NK-92 treated with Interleukin-12 subunit alpha and Interleukin-12 subunit beta, amount 100 ng/mL, for 24 hours (cell line): ENCODE measurements at regions not wholly inside any gene's neighbourhood (a gene's known extent, or its start where the extent isn't known, plus 50 kb on each side); places are given as distances from the start of the nearest gene placed in this dataset.

Experiments
- DNase-seq: peaks from one replicate; lab custom pipeline; 2025; lab: John Stamatoyannopoulos, UW

GRCh38 chr19:31160336-31160926 lies 188.8 kb downstream of the TSHZ3 start:
- DNase-seq = no peak

DNA sequence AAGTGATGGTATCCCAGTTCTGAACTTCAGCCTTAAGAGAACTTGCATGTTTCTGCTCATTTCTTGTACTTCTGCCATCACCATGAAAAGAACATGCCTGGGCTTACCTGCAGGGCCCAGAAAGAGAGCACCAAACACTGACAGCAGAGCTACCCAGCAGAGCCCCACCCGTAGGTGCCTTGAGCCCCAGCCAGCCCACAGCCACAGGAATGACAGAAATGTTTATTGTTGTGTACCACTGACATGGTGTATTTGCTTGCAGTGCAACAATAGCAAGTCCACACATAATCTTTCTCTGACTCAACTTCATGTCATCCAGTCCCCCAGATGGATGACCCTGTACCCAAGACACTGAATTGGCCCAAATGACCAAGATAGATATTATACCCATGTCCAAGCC lies 195.2 kb downstream of the TSHZ3 start:
- no peak for DNase-seq

GRCh38 chr19:31152906-31153305 lies 196.3 kb downstream of the TSHZ3 start:
- no peak for DNase-seq

- no peak for DNase-seq
Observed at GRCh38 chr19:31149441-31149941, 199.7 kb downstream of the TSHZ3 start.

GRCh38 chr19:31148671-31149070 lies 200.6 kb downstream of the TSHZ3 start:
- DNase-seq = no peak

DNA sequence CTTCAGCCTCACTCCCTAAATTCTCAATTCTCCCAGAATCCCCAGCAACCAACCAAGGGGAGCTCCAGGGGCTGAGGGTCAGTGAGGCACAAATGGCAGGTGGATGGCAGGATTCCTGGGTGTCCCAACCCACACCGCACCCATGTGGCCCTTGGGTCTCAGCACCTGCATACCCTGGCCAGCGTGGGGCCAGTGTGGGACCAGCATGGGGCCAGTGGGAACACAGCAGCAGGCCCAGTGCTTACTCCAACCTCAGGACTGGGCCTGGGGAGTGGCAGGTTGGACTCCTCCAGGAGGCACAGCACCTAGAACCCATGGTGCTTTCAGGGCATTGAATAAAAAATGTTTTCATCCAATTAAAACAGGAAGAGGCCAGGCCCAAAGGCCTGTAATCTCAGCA lies 202.0 kb downstream of the TSHZ3 start:
- no peak for DNase-seq

- DNase-seq = no peak
Observed at GRCh38 chr19:31146546-31147183, 202.6 kb downstream of the TSHZ3 start.

GRCh38 chr19:31146015-31146414 lies 203.2 kb downstream of the TSHZ3 start:
- DNase-seq = no peak

DNA sequence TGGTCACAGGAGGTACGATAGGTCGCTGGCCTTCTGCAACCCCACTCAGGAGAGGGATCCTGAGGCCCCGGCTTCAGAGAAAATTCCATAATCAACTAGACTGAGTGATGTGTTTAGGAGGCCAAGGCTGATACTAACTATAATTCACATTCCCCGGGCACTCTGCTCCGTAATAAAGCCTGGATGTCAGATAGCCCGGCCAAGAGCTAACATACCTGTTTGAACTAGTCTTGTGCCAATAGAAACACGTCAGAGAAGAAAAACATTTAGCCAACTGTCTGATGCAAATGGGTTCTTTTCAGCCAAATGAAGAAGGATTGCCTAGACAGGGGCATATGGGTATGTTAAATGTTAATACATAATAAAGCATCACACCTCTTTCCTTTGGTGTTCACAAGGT lies 204.2 kb downstream of the TSHZ3 start:
- DNase-seq = no peak

- DNase-seq = no peak
Observed at GRCh38 chr19:31144075-31144870, 205.0 kb downstream of the TSHZ3 start.

DNA sequence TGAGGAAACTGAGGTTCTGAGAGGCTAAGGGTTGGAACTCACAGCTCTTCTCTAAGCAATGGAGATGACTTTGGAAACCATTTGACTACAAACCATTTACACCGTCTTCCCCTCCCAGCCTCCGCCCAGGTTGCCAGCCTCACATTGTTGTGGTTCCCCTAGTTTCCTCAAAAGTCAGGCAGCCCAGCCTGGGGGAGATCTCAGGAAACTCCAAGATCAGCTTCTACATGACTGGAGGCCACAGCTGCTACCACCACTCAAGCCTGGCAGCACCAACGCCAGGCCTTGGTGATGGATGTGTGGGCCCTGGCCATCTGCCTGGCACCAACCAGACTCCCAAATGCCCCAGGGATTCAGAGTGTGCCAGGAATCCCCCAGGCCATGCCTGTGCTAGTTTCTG lies 207.9 kb downstream of the TSHZ3 start:
- DNase-seq = no peak

GRCh38 chr19:31140717-31141116 lies 208.5 kb downstream of the TSHZ3 start:
- no peak for DNase-seq

DNA sequence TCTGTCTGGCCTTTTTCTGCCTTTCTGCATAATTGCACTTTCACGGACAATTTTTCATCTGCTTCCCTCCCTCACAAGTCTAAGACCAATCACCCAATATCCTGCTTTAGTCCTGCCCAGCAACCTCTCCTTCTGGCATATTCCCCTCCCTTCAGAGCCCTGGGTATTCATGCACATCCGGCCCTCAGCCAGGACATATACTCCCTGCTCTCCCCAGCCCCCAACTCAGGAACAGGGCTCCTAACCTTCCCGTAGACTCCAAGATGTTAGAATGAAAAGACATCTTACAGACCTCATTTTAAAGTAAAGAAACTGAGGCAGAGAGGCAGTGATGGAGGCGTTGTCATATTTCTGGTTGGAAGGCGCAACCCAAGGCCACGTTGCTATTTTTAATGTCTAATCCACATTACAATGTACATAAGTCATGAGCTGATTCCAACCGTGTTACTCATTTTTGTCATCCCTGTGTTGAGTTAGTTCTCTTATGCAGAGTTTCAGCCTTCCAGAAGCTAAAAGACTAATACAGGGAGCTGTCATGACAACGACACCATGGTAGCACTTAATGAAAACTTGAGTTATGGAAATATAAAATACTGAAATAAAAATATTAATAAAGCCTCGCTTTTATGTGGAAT lies 209.2 kb downstream of the TSHZ3 start:
- no peak for DNase-seq

GRCh38 chr19:31138077-31138476 lies 211.2 kb downstream of the TSHZ3 start:
- no peak for DNase-seq

DNA sequence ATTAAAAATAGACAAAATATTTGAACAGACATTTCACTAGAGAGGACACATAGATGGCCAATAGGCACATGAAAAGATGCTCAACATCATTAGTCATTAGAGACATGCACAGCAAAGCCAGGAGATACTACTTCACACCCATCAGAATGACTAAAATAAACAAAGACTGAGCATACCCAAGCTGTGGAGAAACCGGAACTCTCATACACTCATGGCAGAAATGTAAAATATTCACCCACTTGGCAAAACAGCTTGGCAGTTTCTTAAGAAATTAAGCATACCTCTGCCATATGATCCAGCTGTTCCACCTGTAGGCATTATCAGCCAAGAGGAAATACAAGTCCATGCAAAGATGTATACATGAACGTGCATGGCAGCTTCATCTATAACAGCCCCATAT lies 213.4 kb downstream of the TSHZ3 start:
- DNase-seq = no peak

GRCh38 chr19:31132753-31133110 lies 216.5 kb downstream of the TSHZ3 start:
- DNase-seq = no peak

GRCh38 chr19:31128291-31128690 lies 220.9 kb downstream of the TSHZ3 start:
- no peak for DNase-seq

- DNase-seq = no peak
Observed at GRCh38 chr19:31127134-31127967, 221.9 kb downstream of the TSHZ3 start.

- no peak for DNase-seq
Observed at GRCh38 chr19:31126236-31126635, 223.0 kb downstream of the TSHZ3 start.

GRCh38 chr19:31125071-31125470 lies 224.2 kb downstream of the TSHZ3 start:
- DNase-seq = no peak

DNA sequence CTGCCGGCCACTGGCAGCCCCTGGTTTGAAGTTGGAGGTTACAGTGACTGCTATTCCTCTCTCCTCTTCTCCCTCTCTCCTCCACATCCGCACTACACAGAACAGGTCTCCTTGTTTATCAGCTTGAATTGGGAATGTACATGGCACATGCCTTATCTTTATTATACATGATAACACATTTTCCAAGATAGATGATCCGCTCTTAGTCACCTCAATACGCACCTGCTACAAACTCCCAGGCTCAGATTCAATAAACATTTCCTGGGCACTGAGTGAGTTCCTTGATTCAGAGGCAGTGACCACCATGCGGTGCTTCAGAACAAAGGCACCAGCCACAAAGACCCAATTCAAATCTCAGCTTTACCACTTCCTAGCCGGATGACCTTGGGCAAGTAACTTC lies 227.7 kb downstream of the TSHZ3 start:
- DNase-seq = no peak

DNA sequence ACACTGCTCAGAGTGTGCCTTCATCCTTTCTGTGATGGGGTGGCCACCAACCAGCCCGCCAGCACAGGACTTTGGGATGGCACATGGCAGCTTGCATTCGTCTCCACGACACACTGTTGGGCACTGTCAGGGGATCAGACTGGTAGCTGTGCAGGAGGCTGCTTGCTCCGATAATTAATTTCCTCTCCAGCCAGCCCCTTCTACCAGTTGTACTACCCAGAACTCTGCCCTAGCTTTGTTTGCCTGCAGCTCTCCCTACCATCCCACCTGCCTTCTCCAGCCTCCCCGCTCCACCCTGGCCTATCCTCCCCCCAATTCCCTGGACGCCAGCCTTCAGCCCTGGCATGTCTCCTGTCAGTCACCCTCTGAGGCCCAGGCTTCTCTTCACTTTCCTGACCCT lies 228.3 kb downstream of the TSHZ3 start:
- no peak for DNase-seq
